H9 (cell line): ENCODE measurements at regions not wholly inside any gene's neighbourhood (a gene's known extent, or its start where the extent isn't known, plus 50 kb on each side); places are given as distances from the start of the nearest gene placed in this dataset.

ENCODE experiments used
- DNase-seq: peaks from one replicate; pipeline ENCODE4 v3.0.0-alpha.2; 2017
- H2AFZ ChIP-seq: one replicate; pipeline ENCODE4 v1.6.1; 2013; ENCODE audit warnings: mild to moderate bottlenecking, low read length, control low read depth, moderate library complexity
- H2AK5ac ChIP-seq: 2 replicates; pipeline ENCODE4 v1.6.1; 2013; ENCODE audit warnings: low read length, control low read depth, mixed read lengths; ENCODE audit not compliant: insufficient read length
- H2BK120ac ChIP-seq: one replicate; pipeline ENCODE4 v1.6.1; 2013; ENCODE audit warnings: low read depth, mild to moderate bottlenecking, low read length, control low read depth, inconsistent platforms; ENCODE audit not compliant: poor library complexity, severe bottlenecking
- H2BK12ac ChIP-seq: 2 replicates; pipeline ENCODE4 v1.6.1; 2013; ENCODE audit warnings: low read length, control low read depth, mixed read lengths, low read depth; ENCODE audit not compliant: insufficient read length
- H2BK15ac ChIP-seq: 2 replicates; pipeline ENCODE4 v1.6.1; 2013; ENCODE audit warnings: low read depth, low read length, control low read depth
- H2BK20ac ChIP-seq: one replicate; pipeline ENCODE4 v1.6.1; 2013; ENCODE audit warnings: low read depth, mild to moderate bottlenecking, low read length, control low read depth, inconsistent platforms; ENCODE audit not compliant: poor library complexity, severe bottlenecking
- H2BK5ac ChIP-seq: 2 replicates; pipeline ENCODE4 v1.6.1; 2013; ENCODE audit warnings: low read length, control low read depth, mixed read lengths; ENCODE audit not compliant: insufficient read length
- H3K14ac ChIP-seq: 2 replicates; pipeline ENCODE4 v1.6.1; 2013; ENCODE audit warnings: low read length, control low read depth; ENCODE audit not compliant: insufficient read depth
- H3K18ac ChIP-seq: 2 replicates; pipeline ENCODE4 v1.6.1; 2013; ENCODE audit warnings: low read depth, mild to moderate bottlenecking, mixed read lengths, low read length, control low read depth; ENCODE audit not compliant: insufficient read length
- H3K23ac ChIP-seq: 2 replicates; pipeline ENCODE4 v1.6.1; 2013; ENCODE audit warnings: low read length, control low read depth, mixed read lengths, low read depth; ENCODE audit not compliant: insufficient read length
- H3K23me2 ChIP-seq: 2 replicates; pipeline ENCODE4 v1.6.1; 2013; ENCODE audit warnings: low read depth, mild to moderate bottlenecking, mixed read lengths, low read length, control low read depth; ENCODE audit not compliant: insufficient read length, poor library complexity, severe bottlenecking
- H3K27ac ChIP-seq: 2 replicates; pipeline ENCODE4 v1.5.1; 2013; ENCODE audit warnings: low read length, control low read depth, mixed read lengths, low read depth; ENCODE audit not compliant: insufficient read length
- H3K27me3 ChIP-seq: 2 replicates; pipeline ENCODE4 v1.6.1; 2013; ENCODE audit warnings: low read length, control low read depth, inconsistent platforms; ENCODE audit not compliant: insufficient read depth
- H3K4ac ChIP-seq: 2 replicates; pipeline ENCODE4 v1.6.1; 2013; ENCODE audit warnings: low read depth, mild to moderate bottlenecking, control low read depth, inconsistent platforms, low read length, moderate library complexity
- H3K4me1 ChIP-seq: 2 replicates; pipeline ENCODE4 v1.6.1; 2013; ENCODE audit warnings: low read length, control low read depth, inconsistent platforms; ENCODE audit not compliant: insufficient read depth
- H3K4me2 ChIP-seq: 2 replicates; pipeline ENCODE4 v1.6.1; 2013; ENCODE audit warnings: low read length, control low read depth, mixed read lengths; ENCODE audit not compliant: insufficient read length, insufficient read depth
- H3K56ac ChIP-seq: 2 replicates; pipeline ENCODE4 v1.6.1; 2013; ENCODE audit warnings: low read depth, mild to moderate bottlenecking, mixed read lengths, low read length, control low read depth; ENCODE audit not compliant: insufficient read length
- H3K79me1 ChIP-seq: 2 replicates; pipeline ENCODE4 v1.6.1; 2013; ENCODE audit warnings: low read depth, mild to moderate bottlenecking, moderate library complexity, low read length, control low read depth, inconsistent platforms; ENCODE audit not compliant: insufficient read depth, poor library complexity, severe bottlenecking
- H3K79me2 ChIP-seq: 2 replicates; pipeline ENCODE4 v1.6.1; 2013; ENCODE audit warnings: low read length, control low read depth, inconsistent platforms; ENCODE audit not compliant: insufficient read depth
- H3K9ac ChIP-seq: 2 replicates; pipeline ENCODE4 v1.6.1; 2013; ENCODE audit warnings: low read length, control low read depth, mixed read lengths; ENCODE audit not compliant: insufficient read length; ENCODE audit errors: extremely low read depth
- H3K9me3 ChIP-seq: one replicate; pipeline ENCODE4 v1.6.1; 2013; ENCODE audit warnings: low read depth, low read length, inconsistent platforms; ENCODE audit not compliant: control insufficient read depth
- H3T11ph ChIP-seq: one replicate; pipeline ENCODE4 v1.6.1; 2013; ENCODE audit warnings: mild to moderate bottlenecking, low read length, control low read depth, inconsistent platforms
- H4K20me1 ChIP-seq: one replicate; pipeline ENCODE4 v1.6.1; 2013; ENCODE audit not compliant: control insufficient read depth, insufficient read length, insufficient read depth
- H4K5ac ChIP-seq: 2 replicates; pipeline ENCODE4 v1.6.1; 2013; ENCODE audit warnings: low read depth, mild to moderate bottlenecking, mixed read lengths, low read length, control low read depth; ENCODE audit not compliant: insufficient read length
- H4K8ac ChIP-seq: replicated peaks from 2 replicates; pipeline ENCODE4 v1.6.1; 2013; ENCODE audit warnings: low read length, control low read depth, mixed read lengths, low read depth; ENCODE audit not compliant: insufficient read length
- H4K91ac ChIP-seq: 2 replicates; pipeline ENCODE4 v1.6.1; 2013; ENCODE audit warnings: low read depth, mild to moderate bottlenecking, moderate library complexity, mixed read lengths, low read length, control low read depth; ENCODE audit not compliant: insufficient read length
- H3K27ac Mint-ChIP-seq, 3 experiments: 2 replicates in 2 of 3; 3 replicates in 1 of 3; pipeline ENCODE4 v1.8.0; 2020 to 2021; ENCODE audit warnings: mixed read lengths in 3 of 3, mild to moderate bottlenecking in 1 of 3, moderate library complexity in 1 of 3
- H3K27me3 Mint-ChIP-seq: 2 replicates; pipeline ENCODE4 v1.8.0; 2021; ENCODE audit warnings: low read depth, mild to moderate bottlenecking, moderate library complexity, mixed read lengths
- H3K36me3 Mint-ChIP-seq, 3 experiments: 2 replicates in 2 of 3; 3 replicates in 1 of 3; pipeline ENCODE4 v1.8.0; 2020 to 2021; ENCODE audit warnings: low read depth in 3 of 3, mixed read lengths in 3 of 3; ENCODE audit not compliant: insufficient read depth in 1 of 3
- H3K4me1 Mint-ChIP-seq, 2 experiments: 2 replicates each; pipeline ENCODE4 v1.8.0; 2020; ENCODE audit warnings: mixed read lengths in 2 of 2
- H3K4me3 Mint-ChIP-seq, 2 experiments: 2 replicates in 1 of 2; 3 replicates in 1 of 2; pipeline ENCODE4 v1.8.0; 2020 to 2021; ENCODE audit warnings: mild to moderate bottlenecking in 2 of 2, mixed read lengths in 2 of 2, moderate library complexity in 1 of 2
- H3K9me3 Mint-ChIP-seq, 2 experiments: 2 replicates in 1 of 2; 3 replicates in 1 of 2; pipeline ENCODE4 v1.8.0; 2020; ENCODE audit warnings: mild to moderate bottlenecking in 2 of 2, mixed read lengths in 2 of 2, moderate library complexity in 1 of 2
- CTCF ChIP-seq: fragments of 200-600 bp; sonication (generic); conservative IDR thresholded peaks from 3 replicates; pipeline ENCODE4 v1.8.0; 2021; ENCODE audit warnings: antibody characterized with exemption, mild to moderate bottlenecking
- WGBS: extraction: QIAGEN DNeasy Blood & Tissue Kit; methylation state at CpG from one replicate; pipeline ENCODE4 v1.1.7; 2013; ENCODE audit warnings: missing lambda C conversion rate, low lambda C conversion rate, mixed read lengths; ENCODE audit not compliant: insufficient read length; ENCODE audit errors: extremely low coverage; 5-methylcytosine and 5-hydroxymethylcytosine counted together

DNA sequence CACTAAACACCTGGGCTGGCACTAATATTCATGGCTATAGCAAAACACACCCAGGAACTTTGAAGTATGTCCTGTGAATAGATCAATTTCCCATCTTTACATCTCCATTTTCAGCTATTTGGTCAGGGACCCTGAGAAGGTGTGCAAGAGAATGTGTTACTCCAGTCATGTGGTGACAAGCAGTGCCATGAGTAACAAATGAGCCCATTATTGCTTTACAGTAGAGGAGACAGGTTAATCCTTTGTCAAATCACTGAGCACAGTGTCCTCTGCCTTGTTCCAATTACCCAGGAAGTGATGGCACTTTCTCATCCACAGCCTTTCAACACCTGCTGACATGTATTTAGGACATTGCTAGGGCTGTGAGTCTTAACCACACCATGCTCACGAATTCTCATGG, 664.8 kb upstream of the API5 start:
- no peak overlapping the region for H3T11ph ChIP-seq
- H2BK20ac ChIP-seq = no peak overlapping the region
- no peak for DNase-seq
- no peak overlapping the region for H4K8ac ChIP-seq
- H2AK5ac ChIP-seq = no peak overlapping the region
- H3K9ac ChIP-seq = no peak overlapping the region
- H3K27me3 Mint-ChIP-seq = no peaks in the 10 kb centered on the region; the same call in 1 of the 2 replicates
- H3K27ac ChIP-seq = no peak overlapping the region
- H2BK15ac ChIP-seq = no peak overlapping the region
- H3K79me1 ChIP-seq = no peaks in the 10 kb centered on the region
- no peak overlapping the region for H4K91ac ChIP-seq
- H3K14ac ChIP-seq = no peak overlapping the region
- no peaks in the 10 kb centered on the region for H3K36me3 Mint-ChIP-seq
- H4K20me1 ChIP-seq = no peaks in the 10 kb centered on the region
- H2AFZ ChIP-seq = no peak overlapping the region
- H3K4me1 Mint-ChIP-seq = peaks cover 8 to 15% of the 10 kb centered on the region in 2 experiments
- no peaks in the 10 kb centered on the region for H3K79me2 ChIP-seq
- no peaks in the 10 kb centered on the region for H3K9me3 ChIP-seq
- no peaks in the 10 kb centered on the region for H3K27me3 ChIP-seq
- H3K23ac ChIP-seq = no peak overlapping the region
- no peaks in the 10 kb centered on the region for H3K9me3 Mint-ChIP-seq
- no peak overlapping the region for H4K5ac ChIP-seq
- H3K18ac ChIP-seq = no peak overlapping the region
- no peak overlapping the region for H2BK5ac ChIP-seq
- no peaks in the 10 kb centered on the region; the same call in 1 of the 2 replicates for H3K4me1 ChIP-seq
- H3K4ac ChIP-seq = no peak overlapping the region
- H3K4me3 Mint-ChIP-seq = no peak overlapping the region
- no peak overlapping the region for H2BK12ac ChIP-seq
- no peak overlapping the region for H3K27ac Mint-ChIP-seq
- TF ChIP-seq CTCF = no peak
- no peak overlapping the region for H3K4me2 ChIP-seq
- no peaks in the 10 kb centered on the region for H3K23me2 ChIP-seq
- no peak overlapping the region for H2BK120ac ChIP-seq
- no CpG with 5 or more reads among the region's 1 CpG for WGBS
- H3K56ac ChIP-seq = no peak overlapping the region
